HEK293T (cell line): ENCODE measurements at regions not wholly inside any gene's neighbourhood (a gene's known extent, or its start where the extent isn't known, plus 50 kb on each side); places are given as distances from the start of the nearest gene placed in this dataset.

Experiments
- CTCF ChIA-PET: fragments of 350-600 bp; formaldehyde crosslinking; extraction: SDS; loops from one replicate; lab custom pipeline; 2021; ENCODE audit warnings: antibody characterized with exemption, inconsistent platforms; lab: Yijun Ruan, JAX
- POLR2A ChIA-PET: fragments of 350-600 bp; formaldehyde crosslinking; extraction: SDS; loops from one replicate; lab custom pipeline; 2020; ENCODE audit warnings: antibody characterized with exemption, inconsistent platforms; lab: Yijun Ruan, JAX
- DNase-seq: peaks from one replicate; pipeline ENCODE4 v3.0.0; 2012; ENCODE audit warnings: mixed read lengths; ENCODE audit errors: extremely low spot score
- ARNT ChIP-seq: fragments of 450-650 bp; IDR thresholded peaks from 2 replicates; pipeline ENCODE4 v1.6.1; 2017; ENCODE audit warnings: mild to moderate bottlenecking
- BHLHE40 ChIP-seq: fragments of 450-650 bp; IDR thresholded peaks from 2 replicates; pipeline ENCODE4 v1.6.1; 2016; ENCODE audit warnings: mild to moderate bottlenecking, moderate library complexity, borderline replicate concordance
- CTBP1 ChIP-seq: fragments of 450-650 bp; IDR thresholded peaks from 2 replicates; pipeline ENCODE4 v1.6.1; 2016; ENCODE audit warnings: borderline replicate concordance
- ELF4 ChIP-seq: fragments of 450-650 bp; IDR thresholded peaks from 2 replicates; pipeline ENCODE4 v1.6.1; 2017; ENCODE audit warnings: antibody characterized with exemption
- FOXA1 ChIP-seq: fragments of 450-650 bp; IDR thresholded peaks from 2 replicates; pipeline ENCODE4 v1.6.1; 2016; ENCODE audit warnings: mild to moderate bottlenecking
- FOXK2 ChIP-seq: fragments of 450-650 bp; IDR thresholded peaks from 2 replicates; pipeline ENCODE4 v1.6.1; 2016; ENCODE audit warnings: mild to moderate bottlenecking
- FOXM1 ChIP-seq: fragments of 450-650 bp; IDR thresholded peaks from 2 replicates; pipeline ENCODE4 v1.6.1; 2017; ENCODE audit warnings: mild to moderate bottlenecking, borderline replicate concordance
- HDGF ChIP-seq: fragments of 450-650 bp; IDR thresholded peaks from 2 replicates; pipeline ENCODE4 v1.6.1; 2017; ENCODE audit warnings: antibody characterized with exemption, borderline replicate concordance
- L3MBTL2 ChIP-seq: fragments of 450-650 bp; conservative IDR thresholded peaks from 2 replicates; pipeline ENCODE4 v1.6.1; 2016; ENCODE audit warnings: mild to moderate bottlenecking
- LEF1 ChIP-seq: fragments of 450-650 bp; IDR thresholded peaks from 2 replicates; pipeline ENCODE4 v1.6.1; 2017; ENCODE audit warnings: mild to moderate bottlenecking, borderline replicate concordance
- NFRKB ChIP-seq: fragments of 450-650 bp; IDR thresholded peaks from 2 replicates; pipeline ENCODE4 v1.6.1; 2016; ENCODE audit warnings: mild to moderate bottlenecking, moderate library complexity
- PKNOX1 ChIP-seq: fragments of 450-650 bp; IDR thresholded peaks from 2 replicates; pipeline ENCODE4 v1.6.1; 2016
- SP1 ChIP-seq: fragments of 450-650 bp; IDR thresholded peaks from 2 replicates; pipeline ENCODE4 v1.6.1; 2017
- SUZ12 ChIP-seq: fragments of 450-650 bp; IDR thresholded peaks from 2 replicates; pipeline ENCODE4 v1.6.1; 2016; ENCODE audit warnings: mild to moderate bottlenecking
- TARDBP ChIP-seq: fragments of 450-650 bp; IDR thresholded peaks from 2 replicates; pipeline ENCODE4 v1.6.1; 2016
- ZNF384 ChIP-seq: fragments of 450-650 bp; IDR thresholded peaks from 2 replicates; pipeline ENCODE4 v1.6.1; 2016

- ChIA-PET POLR2A (no interaction called here), CTCF (no interaction called here)
- TF ChIP-seq L3MBTL2 (no peak), NFRKB (no peak), FOXM1 (no peak), TARDBP (no peak), SP1 (no peak), SUZ12 (no peak), FOXK2 (no peak), BHLHE40 (no peak), FOXA1 (no peak), ELF4 (no peak), HDGF (no peak), CTBP1 (no peak), ZNF384 (no peak), LEF1 (no peak), PKNOX1 (no peak), ARNT (no peak)
- DNase-seq = no peak
Measured at GRCh38 chr19:31559494-31559893, 210.3 kb upstream of the TSHZ3 start.

- no peak for TF ChIP-seq PKNOX1
- TF ChIP-seq SUZ12 = no peak
- TF ChIP-seq FOXK2 = no peak
- TF ChIP-seq HDGF = no peak
- TF ChIP-seq L3MBTL2 = no peak
- ChIA-PET POLR2A (no interaction called here), CTCF (interaction anchor here (0.7 kb wide), 1 partner anchor 350 kb away, joined by 3 read pairs; no protein-coding TSS in a partner anchor)
- no peak for DNase-seq
Measured at GRCh38 chr19:31560086-31561060, 211.1 kb upstream of the TSHZ3 start.

- TF ChIP-seq L3MBTL2 (no peak), ELF4 (no peak), PKNOX1 (no peak), SUZ12 (no peak), ARNT (no peak), TARDBP (no peak), HDGF (no peak), FOXM1 (no peak), NFRKB (no peak), LEF1 (no peak), CTBP1 (no peak), SP1 (no peak)
- DNase-seq = no peak
- CTCF ChIA-PET = no interaction called here
- POLR2A ChIA-PET = no interaction called here
Measured at GRCh38 chr19:31562966-31563612, 213.9 kb upstream of the TSHZ3 start.

GRCh38 chr19:31567776-31568175 is 218.5 kb upstream of the TSHZ3 start:
- TF ChIP-seq FOXK2 = no peak
- TF ChIP-seq SUZ12 = no peak
- TF ChIP-seq FOXM1 = no peak
- TF ChIP-seq L3MBTL2 = no peak
- TF ChIP-seq TARDBP = no peak
- TF ChIP-seq NFRKB = no peak
- no peak for TF ChIP-seq ELF4
- no peak for TF ChIP-seq LEF1
- TF ChIP-seq PKNOX1 = no peak
- TF ChIP-seq ZNF384 = no peak
- no peak for TF ChIP-seq HDGF
- no peak for TF ChIP-seq ARNT
- TF ChIP-seq BHLHE40 = no peak
- no peak for TF ChIP-seq FOXA1
- no peak for TF ChIP-seq CTBP1
- TF ChIP-seq SP1 = no peak
- POLR2A ChIA-PET = no interaction called here
- CTCF ChIA-PET = no interaction called here
- no peak for DNase-seq

GRCh38 chr19:31568724-31569123 is 219.5 kb upstream of the TSHZ3 start:
- no peak for TF ChIP-seq FOXK2
- no peak for TF ChIP-seq SP1
- DNase-seq = no peak
- POLR2A ChIA-PET = no interaction called here
- CTCF ChIA-PET = no interaction called here
